H1 (cell line): ENCODE measurements at regions not wholly inside any gene's neighbourhood (a gene's known extent, or its start where the extent isn't known, plus 50 kb on each side); places are given as distances from the start of the nearest gene placed in this dataset.

Experiments
- BRCA1 ChIP-seq: IDR thresholded peaks from 2 replicates; pipeline ENCODE4 v1.6.1; 2012; ENCODE audit warnings: low read depth, low read length, improper control_type of control experiment
- CEBPB ChIP-seq: IDR thresholded peaks from 2 replicates; pipeline ENCODE4 v1.6.1; 2012; ENCODE audit warnings: low read depth, low read length
- NANOG ChIP-seq: IDR thresholded peaks from 2 replicates; pipeline ENCODE4 v1.6.1; 2011; ENCODE audit warnings: low read length, low read depth, mild to moderate bottlenecking, inconsistent platforms; ENCODE audit not compliant: insufficient read depth, poor library complexity, severe bottlenecking
- PHF8 ChIP-seq: fragments of 200-600 bp; sonication (generic); conservative IDR thresholded peaks from 2 replicates; pipeline ENCODE4 v1.7.1; 2012; ENCODE audit warnings: low read depth, mild to moderate bottlenecking, inconsistent platforms, low read length, moderate library complexity
- POLR2AphosphoS5 ChIP-seq: IDR thresholded peaks from 2 replicates; pipeline ENCODE4 v1.6.1; 2011; ENCODE audit warnings: low read depth, low read length
- RNF2 ChIP-seq: fragments of 200-900, 300-1000 bp; sonication (generic); IDR thresholded peaks from 2 replicates; pipeline ENCODE4 v1.7.1; 2016; ENCODE audit warnings: borderline replicate concordance, low read depth, mild to moderate bottlenecking, antibody characterized with exemption, low read length; ENCODE audit not compliant: poor library complexity, severe bottlenecking; ENCODE audit errors: missing control alignments
- RXRA ChIP-seq: IDR thresholded peaks from 2 replicates; pipeline ENCODE4 v1.6.1; 2011; ENCODE audit warnings: low read depth, mild to moderate bottlenecking, low read length, moderate library complexity; ENCODE audit not compliant: insufficient read depth
- SP1 ChIP-seq: IDR thresholded peaks from 2 replicates; pipeline ENCODE4 v1.6.1; 2011; ENCODE audit warnings: low read depth, low read length
- SP4 ChIP-seq: IDR thresholded peaks from 2 replicates; pipeline ENCODE4 v1.6.1; 2012; ENCODE audit warnings: low read length, inconsistent platforms
- TF ChIP-seq, protein P1 (sequence below): fragments of 300-600 bp; sonication (generic); IDR thresholded peaks from 2 replicates; pipeline ENCODE4 v1.7.1; 2012; ENCODE audit warnings: low read length, moderate library complexity, mild to moderate bottlenecking, inconsistent platforms; ENCODE audit not compliant: insufficient replicate concordance
- TF ChIP-seq, protein P2 (sequence below): IDR thresholded peaks from 2 replicates; pipeline ENCODE4 v1.6.1; 2012; ENCODE audit warnings: inconsistent platforms

DNA sequence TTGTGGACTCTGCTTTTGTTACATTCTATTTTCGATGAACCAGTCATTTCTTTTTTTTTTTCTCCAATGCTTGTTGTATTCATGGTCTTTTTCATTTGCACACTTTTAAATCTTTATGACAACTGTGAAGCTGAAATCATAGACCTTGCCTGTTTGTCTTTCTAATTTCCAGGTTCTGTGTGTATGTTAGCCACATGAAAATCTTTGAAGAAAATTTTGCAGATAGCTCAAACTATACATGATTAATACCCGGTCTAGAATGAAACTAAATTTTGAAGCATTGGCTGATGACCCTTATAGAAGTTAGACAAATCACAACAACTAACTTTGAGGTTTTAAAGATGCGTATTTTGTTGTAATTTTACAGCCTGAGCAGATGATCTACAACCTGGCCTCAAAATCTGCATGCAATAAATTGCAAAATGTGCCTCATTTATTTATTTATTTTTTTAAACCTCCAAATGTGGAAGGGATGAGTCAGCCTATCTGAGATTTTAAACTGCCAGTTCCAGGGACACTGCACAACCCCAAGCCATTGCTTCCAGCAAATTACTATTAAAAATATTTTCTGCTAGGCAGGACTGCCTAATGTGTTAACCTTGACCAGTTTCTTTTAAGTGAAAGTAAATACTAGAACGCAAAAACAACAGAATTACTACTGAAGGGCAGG lies 96.3 kb upstream of the NAV3 start (continued):
- TF ChIP-seq, protein P1, sequence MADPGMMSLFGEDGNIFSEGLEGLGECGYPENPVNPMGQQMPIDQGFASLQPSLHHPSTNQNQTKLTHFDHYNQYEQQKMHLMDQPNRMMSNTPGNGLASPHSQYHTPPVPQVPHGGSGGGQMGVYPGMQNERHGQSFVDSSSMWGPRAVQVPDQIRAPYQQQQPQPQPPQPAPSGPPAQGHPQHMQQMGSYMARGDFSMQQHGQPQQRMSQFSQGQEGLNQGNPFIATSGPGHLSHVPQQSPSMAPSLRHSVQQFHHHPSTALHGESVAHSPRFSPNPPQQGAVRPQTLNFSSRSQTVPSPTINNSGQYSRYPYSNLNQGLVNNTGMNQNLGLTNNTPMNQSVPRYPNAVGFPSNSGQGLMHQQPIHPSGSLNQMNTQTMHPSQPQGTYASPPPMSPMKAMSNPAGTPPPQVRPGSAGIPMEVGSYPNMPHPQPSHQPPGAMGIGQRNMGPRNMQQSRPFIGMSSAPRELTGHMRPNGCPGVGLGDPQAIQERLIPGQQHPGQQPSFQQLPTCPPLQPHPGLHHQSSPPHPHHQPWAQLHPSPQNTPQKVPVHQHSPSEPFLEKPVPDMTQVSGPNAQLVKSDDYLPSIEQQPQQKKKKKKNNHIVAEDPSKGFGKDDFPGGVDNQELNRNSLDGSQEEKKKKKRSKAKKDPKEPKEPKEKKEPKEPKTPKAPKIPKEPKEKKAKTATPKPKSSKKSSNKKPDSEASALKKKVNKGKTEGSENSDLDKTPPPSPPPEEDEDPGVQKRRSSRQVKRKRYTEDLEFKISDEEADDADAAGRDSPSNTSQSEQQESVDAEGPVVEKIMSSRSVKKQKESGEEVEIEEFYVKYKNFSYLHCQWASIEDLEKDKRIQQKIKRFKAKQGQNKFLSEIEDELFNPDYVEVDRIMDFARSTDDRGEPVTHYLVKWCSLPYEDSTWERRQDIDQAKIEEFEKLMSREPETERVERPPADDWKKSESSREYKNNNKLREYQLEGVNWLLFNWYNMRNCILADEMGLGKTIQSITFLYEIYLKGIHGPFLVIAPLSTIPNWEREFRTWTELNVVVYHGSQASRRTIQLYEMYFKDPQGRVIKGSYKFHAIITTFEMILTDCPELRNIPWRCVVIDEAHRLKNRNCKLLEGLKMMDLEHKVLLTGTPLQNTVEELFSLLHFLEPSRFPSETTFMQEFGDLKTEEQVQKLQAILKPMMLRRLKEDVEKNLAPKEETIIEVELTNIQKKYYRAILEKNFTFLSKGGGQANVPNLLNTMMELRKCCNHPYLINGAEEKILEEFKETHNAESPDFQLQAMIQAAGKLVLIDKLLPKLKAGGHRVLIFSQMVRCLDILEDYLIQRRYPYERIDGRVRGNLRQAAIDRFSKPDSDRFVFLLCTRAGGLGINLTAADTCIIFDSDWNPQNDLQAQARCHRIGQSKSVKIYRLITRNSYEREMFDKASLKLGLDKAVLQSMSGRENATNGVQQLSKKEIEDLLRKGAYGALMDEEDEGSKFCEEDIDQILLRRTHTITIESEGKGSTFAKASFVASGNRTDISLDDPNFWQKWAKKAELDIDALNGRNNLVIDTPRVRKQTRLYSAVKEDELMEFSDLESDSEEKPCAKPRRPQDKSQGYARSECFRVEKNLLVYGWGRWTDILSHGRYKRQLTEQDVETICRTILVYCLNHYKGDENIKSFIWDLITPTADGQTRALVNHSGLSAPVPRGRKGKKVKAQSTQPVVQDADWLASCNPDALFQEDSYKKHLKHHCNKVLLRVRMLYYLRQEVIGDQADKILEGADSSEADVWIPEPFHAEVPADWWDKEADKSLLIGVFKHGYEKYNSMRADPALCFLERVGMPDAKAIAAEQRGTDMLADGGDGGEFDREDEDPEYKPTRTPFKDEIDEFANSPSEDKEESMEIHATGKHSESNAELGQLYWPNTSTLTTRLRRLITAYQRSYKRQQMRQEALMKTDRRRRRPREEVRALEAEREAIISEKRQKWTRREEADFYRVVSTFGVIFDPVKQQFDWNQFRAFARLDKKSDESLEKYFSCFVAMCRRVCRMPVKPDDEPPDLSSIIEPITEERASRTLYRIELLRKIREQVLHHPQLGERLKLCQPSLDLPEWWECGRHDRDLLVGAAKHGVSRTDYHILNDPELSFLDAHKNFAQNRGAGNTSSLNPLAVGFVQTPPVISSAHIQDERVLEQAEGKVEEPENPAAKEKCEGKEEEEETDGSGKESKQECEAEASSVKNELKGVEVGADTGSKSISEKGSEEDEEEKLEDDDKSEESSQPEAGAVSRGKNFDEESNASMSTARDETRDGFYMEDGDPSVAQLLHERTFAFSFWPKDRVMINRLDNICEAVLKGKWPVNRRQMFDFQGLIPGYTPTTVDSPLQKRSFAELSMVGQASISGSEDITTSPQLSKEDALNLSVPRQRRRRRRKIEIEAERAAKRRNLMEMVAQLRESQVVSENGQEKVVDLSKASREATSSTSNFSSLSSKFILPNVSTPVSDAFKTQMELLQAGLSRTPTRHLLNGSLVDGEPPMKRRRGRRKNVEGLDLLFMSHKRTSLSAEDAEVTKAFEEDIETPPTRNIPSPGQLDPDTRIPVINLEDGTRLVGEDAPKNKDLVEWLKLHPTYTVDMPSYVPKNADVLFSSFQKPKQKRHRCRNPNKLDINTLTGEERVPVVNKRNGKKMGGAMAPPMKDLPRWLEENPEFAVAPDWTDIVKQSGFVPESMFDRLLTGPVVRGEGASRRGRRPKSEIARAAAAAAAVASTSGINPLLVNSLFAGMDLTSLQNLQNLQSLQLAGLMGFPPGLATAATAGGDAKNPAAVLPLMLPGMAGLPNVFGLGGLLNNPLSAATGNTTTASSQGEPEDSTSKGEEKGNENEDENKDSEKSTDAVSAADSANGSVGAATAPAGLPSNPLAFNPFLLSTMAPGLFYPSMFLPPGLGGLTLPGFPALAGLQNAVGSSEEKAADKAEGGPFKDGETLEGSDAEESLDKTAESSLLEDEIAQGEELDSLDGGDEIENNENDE: no peak
- TF ChIP-seq POLR2AphosphoS5: no peak
- no peak for TF ChIP-seq RNF2
- no peak for TF ChIP-seq NANOG
- no peak for TF ChIP-seq CEBPB
- TF ChIP-seq, protein P2, sequence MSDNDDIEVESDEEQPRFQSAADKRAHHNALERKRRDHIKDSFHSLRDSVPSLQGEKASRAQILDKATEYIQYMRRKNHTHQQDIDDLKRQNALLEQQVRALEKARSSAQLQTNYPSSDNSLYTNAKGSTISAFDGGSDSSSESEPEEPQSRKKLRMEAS: no peak
- no peak for TF ChIP-seq SP1
- no peak for TF ChIP-seq PHF8
- TF ChIP-seq SP4: no peak
- no peak for TF ChIP-seq BRCA1
- no peak for TF ChIP-seq RXRA
